Lung (tissue), 11 donors: ENCODE measurements at regions not wholly inside any gene's neighbourhood (a gene's known extent, or its start where the extent isn't known, plus 50 kb on each side); places are given as distances from the start of the nearest gene placed in this dataset.

ENCODE experiments used
- ATAC-seq: fragments of 200-7000 bp; cut with Tn5 transposase; one replicate; pipeline ENCODE4 v1.9.1; 2020; ENCODE audit warnings: moderate number of reproducible peaks; ENCODE audit not compliant: insufficient read depth, low FRiP score
- DNase-seq, 3 donors: peaks; one replicate each; pipeline ENCODE4 v3.0.0-alpha.2; 2013 to 2017
- H3K27ac ChIP-seq, 2 donors: one replicate each; pipeline ENCODE4 v1.5.1; 2013; ENCODE audit warnings: mild to moderate bottlenecking in 2 of 2, moderate library complexity in 2 of 2, control low read depth in 1 of 2, inconsistent platforms in 1 of 2, low read depth in 1 of 2, low read length in 1 of 2
- H3K27me3 ChIP-seq, 3 donors: one replicate each; pipeline ENCODE4 v1.5.1; 2013; ENCODE audit warnings: low read length in 2 of 3; ENCODE audit not compliant: control insufficient read depth in 3 of 3, insufficient read depth in 3 of 3
- H3K36me3 ChIP-seq, 4 donors: one replicate each; pipeline ENCODE4 v1.5.1; 2013; ENCODE audit warnings: low read length in 4 of 4, mild to moderate bottlenecking in 1 of 4, moderate library complexity in 1 of 4; ENCODE audit not compliant: control insufficient read depth in 4 of 4, insufficient read depth in 4 of 4
- H3K4me1 ChIP-seq, 5 donors: one replicate each; pipeline ENCODE4 v1.5.1; 2013; ENCODE audit warnings: low read length in 5 of 5, mild to moderate bottlenecking in 2 of 5, moderate library complexity in 1 of 5; ENCODE audit not compliant: control insufficient read depth in 5 of 5, insufficient read depth in 5 of 5
- H3K4me3 ChIP-seq: one replicate; pipeline ENCODE4 v1.5.1; 2013; ENCODE audit warnings: mild to moderate bottlenecking, control low read depth, moderate library complexity
- H3K9ac ChIP-seq, 2 donors: one replicate each; pipeline ENCODE4 v1.5.1; 2013; ENCODE audit warnings: low read length in 2 of 2, control low read depth in 1 of 2; ENCODE audit not compliant: insufficient read depth in 1 of 2
- H3K9me3 ChIP-seq, 4 donors: one replicate each; pipeline ENCODE4 v1.5.1; 2013; ENCODE audit warnings: low read length in 3 of 4, mild to moderate bottlenecking in 1 of 4, moderate library complexity in 1 of 4; ENCODE audit not compliant: control insufficient read depth in 4 of 4, insufficient read depth in 3 of 4
- CTCF ChIP-seq: IDR thresholded peaks from 2 replicates; pipeline ENCODE4 v1.5.1; 2012; ENCODE audit warnings: mild to moderate bottlenecking; ENCODE audit errors: control extremely low read depth, extremely low read depth
- WGBS, 2 donors: extraction: QIAGEN DNeasy Blood & Tissue Kit; methylation state at CpG; one replicate each; pipeline ENCODE4 v1.1.7; 2013; 5-methylcytosine and 5-hydroxymethylcytosine counted together
- donor health status: control.
- donor health status: control.
- donor health status: Bipolar disorder and iron deficiency.
- donor health status: healthy.
- donor health status: DM: yes; HTN: yes; CAD: no.

GRCh38 chr10:56831681-56832080 lies 470.6 kb upstream of the ZWINT start:
- TF ChIP-seq CTCF: no peak
- Histone ChIP-seq H3K36me3 (no peaks in the 10 kb centered on the region), H3K9ac (no peak overlapping the region), H3K9me3 (no peaks in the 10 kb centered on the region), H3K27ac (no peak overlapping the region), H3K27me3 (no peaks in the 10 kb centered on the region), H3K4me3 (no peak overlapping the region), H3K4me1 (no peaks in the 10 kb centered on the region)
- DNase-seq (no peak), ATAC-seq (no peak)
- WGBS, 2 donors: 57 to 62% methylated on average over 3 of the region's 3 CpGs

- TF ChIP-seq CTCF: no peak
- no peak overlapping the region for H3K27ac ChIP-seq
- no peak overlapping the region for H3K4me3 ChIP-seq
- DNase-seq: no peak
- H3K27me3 ChIP-seq: no peaks in the 10 kb centered on the region
- no peak overlapping the region for H3K9ac ChIP-seq
- no peaks in the 10 kb centered on the region for H3K4me1 ChIP-seq
- H3K36me3 ChIP-seq: no peaks in the 10 kb centered on the region
- 46% methylated on average over 1 of the region's 1 CpG for WGBS, 2 donors
- peaks cover 0 to 7% (median 3%) of the 10 kb centered on the region in 4 donors for H3K9me3 ChIP-seq
- no peak for ATAC-seq
These were observed 462.8 kb upstream of the ZWINT start for GRCh38 chr10:56823849-56824248.

GRCh38 chr10:56805022-56805421 lies 444.0 kb upstream of the ZWINT start:
- DNase-seq (no peak), ATAC-seq (no peak)
- Histone ChIP-seq H3K9ac (no peak overlapping the region), H3K36me3 (no peaks in the 10 kb centered on the region), H3K9me3 (no peaks in the 10 kb centered on the region), H3K27me3 (no peaks in the 10 kb centered on the region), H3K4me3 (no peak overlapping the region), H3K4me1 (no peaks in the 10 kb centered on the region), H3K27ac (no peak overlapping the region)
- 2 to 41% methylated on average over 1 of the region's 1 CpG for WGBS, 2 donors
- no peak for TF ChIP-seq CTCF

- DNase-seq (no peak), ATAC-seq (no peak)
- Histone ChIP-seq H3K9ac (no peak overlapping the region), H3K9me3 (no peaks in the 10 kb centered on the region), H3K36me3 (no peaks in the 10 kb centered on the region), H3K4me1 (no peaks in the 10 kb centered on the region), H3K27me3 (no peaks in the 10 kb centered on the region), H3K4me3 (no peak overlapping the region), H3K27ac (no peak overlapping the region)
- no peak for TF ChIP-seq CTCF
- WGBS, 2 donors: 54 to 60% methylated on average over 3 of the region's 3 CpGs
These were observed 424.2 kb upstream of the ZWINT start for GRCh38 chr10:56785292-56785691.
